Tibial artery (tissue), 4 donors: ENCODE measurements at regions not wholly inside any gene's neighbourhood (a gene's known extent, or its start where the extent isn't known, plus 50 kb on each side); places are given as distances from the start of the nearest gene placed in this dataset.

Source experiments
- DNase-seq, 2 donors: peaks; one replicate each; pipeline ENCODE4 v3.0.0-alpha.2; 2019
- H3K27ac ChIP-seq, 2 donors: fragments of 200-600 bp; sonication (generic) in 1 of 2; 1 replicate in 1 of 2; 2 replicates in 1 of 2; pipeline ENCODE4 v1.5.1; 2018 to 2019; ENCODE audit warnings: mild to moderate bottlenecking in 1 of 2
- H3K27me3 ChIP-seq, 2 donors: fragments of 200-600 bp; sonication (generic) in 1 of 2; one replicate each; pipeline versions ENCODE4 v1.5.1 to v1.6.0; 2016 to 2019
- H3K36me3 ChIP-seq, 3 donors: fragments of 200-600 bp; sonication (generic) in 2 of 3; one replicate each; pipeline ENCODE4 v1.5.1; 2016 to 2019; ENCODE audit warnings: mild to moderate bottlenecking in 2 of 3
- H3K4me1 ChIP-seq, 4 donors: fragments of 200-600 bp; sonication (generic) in 2 of 4; 1 replicate in 3 of 4; 2 replicates in 1 of 4; pipeline ENCODE4 v1.5.1; 2016 to 2019
- H3K4me3 ChIP-seq, 2 donors: fragments of 200-600 bp; sonication (generic) in 1 of 2; 1 replicate in 1 of 2; 2 replicates in 1 of 2; pipeline ENCODE4 v1.5.1; 2018 to 2019; ENCODE audit warnings: mild to moderate bottlenecking in 2 of 2
- H3K9me3 ChIP-seq, 3 donors: fragments of 200-600 bp; sonication (generic) in 1 of 3; one replicate each; pipeline ENCODE4 v1.5.1; 2016 to 2019
- CTCF ChIP-seq, 2 experiments: fragments of 200-600 bp in 1 of 2; fragments of 450-650 bp in 1 of 2; IDR thresholded peaks; one replicate each; pipeline ENCODE4 v1.5.1; 2017 to 2019; ENCODE audit warnings: antibody characterized with exemption in 2 of 2, mild to moderate bottlenecking in 1 of 2, moderate library complexity in 1 of 2
- intact Hi-C: fragments of 100-400 bp; cut with DNase I; formaldehyde crosslinking; loops from one replicate; pipeline ENCODE4 v1.15.0; 2023; ENCODE audit warnings: low total_unique reads

GRCh38 chr10:130230036-130230435 lies 93.8 kb downstream of the GLRX3 start:
- TF ChIP-seq CTCF (IDR thresholded peaks at IDR 0.05) = no peak
- H3K4me3 ChIP-seq = no peak overlapping the region
- peaks cover 0 to 15% (median 14%) of the 10 kb centered on the region in 3 donors for H3K9me3 ChIP-seq
- no peaks in the 10 kb centered on the region for H3K4me1 ChIP-seq
- H3K27me3 ChIP-seq = no peaks in the 10 kb centered on the region
- intact Hi-C loops = no loop called here
- no peak overlapping the region for H3K27ac ChIP-seq
- no peak for DNase-seq
- H3K36me3 ChIP-seq = no peaks in the 10 kb centered on the region

GRCh38 chr10:130230611-130231010 lies 94.4 kb downstream of the GLRX3 start:
- Histone ChIP-seq H3K9me3 (peaks cover 0 to 15% (median 14%) of the 10 kb centered on the region in 3 donors), H3K4me1 (no peaks in the 10 kb centered on the region), H3K27ac (no peak overlapping the region), H3K4me3 (no peak overlapping the region), H3K27me3 (no peaks in the 10 kb centered on the region), H3K36me3 (no peaks in the 10 kb centered on the region)
- DNase-seq = no peak
- TF ChIP-seq CTCF (IDR thresholded peaks at IDR 0.05) = no peak
- intact Hi-C loops = no loop called here

GRCh38 chr10:130231251-130231741 lies 95.1 kb downstream of the GLRX3 start:
- no peak overlapping the region for H3K27ac ChIP-seq
- no peak for DNase-seq

GRCh38 chr10:130232166-130233034 lies 96.2 kb downstream of the GLRX3 start:
- no peak for TF ChIP-seq CTCF (IDR thresholded peaks at IDR 0.05)
- DNase-seq = no peak
- intact Hi-C loops = no loop called here
- H3K27ac ChIP-seq = no peak overlapping the region
- H3K27me3 ChIP-seq = no peaks in the 10 kb centered on the region
- no peak overlapping the region for H3K4me3 ChIP-seq
- H3K4me1 ChIP-seq = no peaks in the 10 kb centered on the region
- no peaks in the 10 kb centered on the region for H3K36me3 ChIP-seq
- H3K9me3 ChIP-seq = peaks cover 0 to 7% (median 7%) of the 10 kb centered on the region in 3 donors

More at GRCh38 chr10:130231251-130231741, 95.1 kb downstream of the GLRX3 start:
- peaks cover 0 to 15% (median 14%) of the 10 kb centered on the region in 3 donors for H3K9me3 ChIP-seq
- intact Hi-C loops = no loop called here
- TF ChIP-seq CTCF (IDR thresholded peaks at IDR 0.05) = no peak
- H3K27me3 ChIP-seq = no peaks in the 10 kb centered on the region
- no peaks in the 10 kb centered on the region for H3K4me1 ChIP-seq
- H3K36me3 ChIP-seq = no peaks in the 10 kb centered on the region
- H3K4me3 ChIP-seq = no peak overlapping the region

DNA sequence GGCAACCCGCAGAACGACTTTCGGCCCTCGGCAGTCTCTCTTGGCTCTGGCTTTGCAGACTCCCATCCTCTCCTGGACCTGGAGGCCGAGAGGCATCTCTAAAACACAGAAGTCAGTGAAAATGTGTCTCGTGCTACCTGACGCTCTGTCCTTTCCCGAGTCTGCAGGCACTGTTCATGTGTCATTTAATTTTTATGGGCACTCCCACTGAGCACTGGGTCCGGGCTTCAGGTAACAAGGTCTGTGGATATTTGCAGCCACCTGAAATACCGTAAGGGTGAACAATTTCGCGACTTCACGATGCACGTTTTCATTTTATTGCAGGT lies 96.8 kb downstream of the GLRX3 start:
- TF ChIP-seq CTCF (IDR thresholded peaks at IDR 0.05) = no peak

More for the DNA sequence above, 96.8 kb downstream of the GLRX3 start:
- intact Hi-C loops = no loop called here
- Histone ChIP-seq H3K27me3 (no peaks in the 10 kb centered on the region), H3K27ac (no peak overlapping the region), H3K36me3 (no peaks in the 10 kb centered on the region), H3K4me3 (no peak overlapping the region), H3K9me3 (peaks cover 0 to 2% (median 1%) of the 10 kb centered on the region in 3 donors), H3K4me1 (no peaks in the 10 kb centered on the region)
- no peak for DNase-seq
